Lower leg skin (tissue), 4 donors: ENCODE measurements at regions not wholly inside any gene's neighbourhood (a gene's known extent, or its start where the extent isn't known, plus 50 kb on each side); places are given as distances from the start of the nearest gene placed in this dataset.

ENCODE experiments used
- DNase-seq, 2 donors: peaks; one replicate each; pipeline ENCODE4 v3.0.0-alpha.2; 2019; ENCODE audit warnings: low spot score in 2 of 2
- H3K4me3 ChIP-seq: fragments of 200-600 bp; sonication (generic); 2 replicates; pipeline ENCODE4 v1.5.1; 2017; ENCODE audit warnings: mild to moderate bottlenecking, low read depth; ENCODE audit not compliant: poor library complexity, severe bottlenecking
- POLR2A ChIP-seq, 2 donors: fragments of 450-650 bp; IDR thresholded peaks; one replicate each; pipeline ENCODE4 v1.6.1; 2016 to 2017; ENCODE audit warnings: antibody characterized with exemption in 2 of 2, mild to moderate bottlenecking in 1 of 2, moderate library complexity in 1 of 2
- WGBS, 2 donors: methylation state at CpG; one replicate each; pipeline ENCODE4 v1.1.5; 2018; 5-methylcytosine and 5-hydroxymethylcytosine counted together
- intact Hi-C: fragments of 100-400 bp; cut with DNase I; formaldehyde crosslinking; loops from one replicate; pipeline ENCODE4 v1.15.0; 2023; ENCODE audit warnings: low total_unique reads
- TF ChIP-seq, protein P1 (sequence below), 3 donors: fragments of 450-650 bp; IDR thresholded peaks; one replicate each; pipeline ENCODE4 v1.5.1; 2016; ENCODE audit warnings: antibody characterized with exemption in 3 of 3, mild to moderate bottlenecking in 3 of 3, moderate library complexity in 2 of 3

DNA sequence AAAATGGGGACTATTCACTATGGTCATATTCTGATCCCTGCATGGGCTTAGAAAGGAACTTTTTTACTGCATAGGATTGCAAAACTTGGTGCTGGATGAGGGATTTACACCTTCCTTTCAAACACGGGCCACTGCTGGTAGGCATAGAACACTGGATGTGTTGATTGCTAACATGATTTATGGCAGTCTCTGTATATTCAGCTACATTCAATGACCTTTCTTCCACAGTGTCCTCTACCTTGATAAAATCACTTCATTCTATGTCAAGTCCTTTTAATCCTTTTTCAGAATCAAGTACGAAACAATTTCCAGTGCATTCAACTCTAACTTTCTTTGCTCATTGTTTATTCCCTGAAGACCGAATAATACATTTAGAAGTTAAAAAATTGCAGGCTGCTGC, 91.9 kb upstream of the ATG10 start:
- TF ChIP-seq, protein P1, sequence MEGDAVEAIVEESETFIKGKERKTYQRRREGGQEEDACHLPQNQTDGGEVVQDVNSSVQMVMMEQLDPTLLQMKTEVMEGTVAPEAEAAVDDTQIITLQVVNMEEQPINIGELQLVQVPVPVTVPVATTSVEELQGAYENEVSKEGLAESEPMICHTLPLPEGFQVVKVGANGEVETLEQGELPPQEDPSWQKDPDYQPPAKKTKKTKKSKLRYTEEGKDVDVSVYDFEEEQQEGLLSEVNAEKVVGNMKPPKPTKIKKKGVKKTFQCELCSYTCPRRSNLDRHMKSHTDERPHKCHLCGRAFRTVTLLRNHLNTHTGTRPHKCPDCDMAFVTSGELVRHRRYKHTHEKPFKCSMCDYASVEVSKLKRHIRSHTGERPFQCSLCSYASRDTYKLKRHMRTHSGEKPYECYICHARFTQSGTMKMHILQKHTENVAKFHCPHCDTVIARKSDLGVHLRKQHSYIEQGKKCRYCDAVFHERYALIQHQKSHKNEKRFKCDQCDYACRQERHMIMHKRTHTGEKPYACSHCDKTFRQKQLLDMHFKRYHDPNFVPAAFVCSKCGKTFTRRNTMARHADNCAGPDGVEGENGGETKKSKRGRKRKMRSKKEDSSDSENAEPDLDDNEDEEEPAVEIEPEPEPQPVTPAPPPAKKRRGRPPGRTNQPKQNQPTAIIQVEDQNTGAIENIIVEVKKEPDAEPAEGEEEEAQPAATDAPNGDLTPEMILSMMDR (IDR thresholded peaks at IDR 0.05), result no peak
- TF ChIP-seq POLR2A (IDR thresholded peaks at IDR 0.05), result no peak
- no peak for DNase-seq
- intact Hi-C loops, result no loop called here
- 79 to 82% methylated on average over 3 of the region's 3 CpGs for WGBS, 2 donors
- no peak overlapping the region for H3K4me3 ChIP-seq

DNA sequence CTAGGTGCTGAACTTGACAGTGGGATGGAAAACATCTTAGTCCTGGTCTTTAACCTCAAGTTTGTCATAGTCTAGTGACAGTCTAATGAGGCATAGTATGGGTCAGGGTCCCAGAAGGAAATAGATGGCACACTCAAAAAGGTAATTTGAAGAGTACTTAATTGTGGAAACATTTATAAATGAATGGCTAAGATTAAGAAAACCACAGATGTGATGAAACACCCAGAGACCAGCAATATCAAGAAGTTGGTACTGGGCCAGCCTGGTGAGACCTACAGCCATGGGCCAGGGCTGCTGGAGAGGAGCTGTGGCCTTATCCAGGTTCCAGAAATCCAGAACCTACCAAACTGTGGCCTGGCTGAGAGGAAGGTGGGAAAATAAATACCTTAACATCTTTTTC, 93.5 kb upstream of the ATG10 start:
- intact Hi-C loops, result no loop called here
- TF ChIP-seq, protein P1 (IDR thresholded peaks at IDR 0.05), result no peak
- TF ChIP-seq POLR2A (IDR thresholded peaks at IDR 0.05), result no peak
- no peak for DNase-seq
- H3K4me3 ChIP-seq, result no peak overlapping the region

DNA sequence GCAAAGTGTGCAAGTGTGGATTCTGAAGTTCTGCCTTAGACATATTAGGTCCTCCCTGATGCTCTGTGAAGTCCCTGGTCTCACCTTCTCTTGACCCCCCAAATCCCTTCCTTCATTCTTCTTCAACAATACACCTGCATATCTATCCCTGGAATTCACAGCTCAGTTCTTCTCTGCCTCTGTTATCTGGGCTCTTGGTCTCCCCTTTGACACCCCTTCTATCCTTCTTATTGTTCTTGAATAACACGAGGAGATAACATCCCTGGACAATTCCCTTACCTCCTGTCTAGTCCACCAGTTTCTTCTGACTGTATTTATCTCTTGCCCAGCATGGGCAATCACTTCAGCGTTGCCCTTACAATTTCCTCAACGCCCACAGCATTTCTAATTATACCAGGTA, 104.8 kb upstream of the ATG10 start:
- no peak overlapping the region for H3K4me3 ChIP-seq
- DNase-seq, result no peak
- TF ChIP-seq, protein P1 (IDR thresholded peaks at IDR 0.05), result no peak
- intact Hi-C loops, result no loop called here
- WGBS, 2 donors, result 83 to 89% methylated on average over 3 of the region's 3 CpGs

DNA sequence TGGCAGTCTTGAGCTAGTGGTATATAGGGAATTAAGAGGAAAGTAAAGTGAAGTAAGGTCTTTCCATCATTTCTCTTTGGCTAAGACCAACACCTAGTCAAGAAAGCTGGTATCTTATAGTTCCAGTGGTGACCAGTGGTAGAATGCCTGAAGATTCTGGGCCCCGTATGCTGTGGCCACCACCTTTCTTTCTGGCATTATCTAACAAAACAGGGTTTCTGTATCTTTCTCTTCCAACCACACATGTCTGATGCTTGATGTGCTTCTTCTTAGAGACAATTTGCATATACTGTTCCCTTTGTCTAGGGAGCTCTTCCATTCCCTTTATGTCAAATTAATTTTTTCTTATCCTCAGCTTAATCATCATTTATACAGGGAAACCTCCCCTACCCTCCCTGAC, 109.9 kb upstream of the SSBP2 start:
- DNase-seq, result no peak
- TF ChIP-seq, protein P1 (IDR thresholded peaks at IDR 0.05), result no peak
- no peak for TF ChIP-seq POLR2A (IDR thresholded peaks at IDR 0.05)
- H3K4me3 ChIP-seq, result no peak overlapping the region
- intact Hi-C loops, result no loop called here
- 89 to 100% methylated on average over 1 of the region's 1 CpG for WGBS, 2 donors

DNA sequence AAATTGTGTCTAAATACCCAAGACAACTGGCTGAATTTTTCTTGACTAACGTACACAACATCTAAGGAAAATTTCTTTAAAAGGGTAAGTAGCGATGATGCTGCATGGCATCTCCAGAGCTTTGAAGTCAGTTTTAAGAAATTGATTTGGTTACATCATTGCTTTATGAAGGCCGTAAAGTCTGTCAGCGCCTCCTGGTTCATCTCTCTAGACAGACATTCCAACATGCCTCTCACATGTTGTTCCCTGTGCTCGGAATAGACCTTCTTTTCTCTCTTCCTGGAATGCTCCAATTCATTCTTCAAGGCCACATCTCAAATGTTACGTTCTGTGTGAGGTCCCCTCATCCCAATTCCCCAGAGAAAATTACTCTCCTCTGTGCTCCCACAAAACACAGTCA, 108.7 kb upstream of the SSBP2 start:
- no peak overlapping the region for H3K4me3 ChIP-seq
- 86 to 89% methylated on average over 6 of the region's 6 CpGs for WGBS, 2 donors
- intact Hi-C loops, result loop anchor here (10.0 kb wide), 3 partner anchors 75 to 305 kb away; partner anchors contain the start of gene ATG10
- no peak for DNase-seq
- TF ChIP-seq, protein P1 (IDR thresholded peaks at IDR 0.05), result no peak
- TF ChIP-seq POLR2A (IDR thresholded peaks at IDR 0.05), result no peak
